ENCODE measurements at regions not wholly inside any gene's neighbourhood (a gene's known extent, or its start where the extent isn't known, plus 50 kb on each side); places are given as distances from the start of the nearest gene placed in this dataset.

DNA sequence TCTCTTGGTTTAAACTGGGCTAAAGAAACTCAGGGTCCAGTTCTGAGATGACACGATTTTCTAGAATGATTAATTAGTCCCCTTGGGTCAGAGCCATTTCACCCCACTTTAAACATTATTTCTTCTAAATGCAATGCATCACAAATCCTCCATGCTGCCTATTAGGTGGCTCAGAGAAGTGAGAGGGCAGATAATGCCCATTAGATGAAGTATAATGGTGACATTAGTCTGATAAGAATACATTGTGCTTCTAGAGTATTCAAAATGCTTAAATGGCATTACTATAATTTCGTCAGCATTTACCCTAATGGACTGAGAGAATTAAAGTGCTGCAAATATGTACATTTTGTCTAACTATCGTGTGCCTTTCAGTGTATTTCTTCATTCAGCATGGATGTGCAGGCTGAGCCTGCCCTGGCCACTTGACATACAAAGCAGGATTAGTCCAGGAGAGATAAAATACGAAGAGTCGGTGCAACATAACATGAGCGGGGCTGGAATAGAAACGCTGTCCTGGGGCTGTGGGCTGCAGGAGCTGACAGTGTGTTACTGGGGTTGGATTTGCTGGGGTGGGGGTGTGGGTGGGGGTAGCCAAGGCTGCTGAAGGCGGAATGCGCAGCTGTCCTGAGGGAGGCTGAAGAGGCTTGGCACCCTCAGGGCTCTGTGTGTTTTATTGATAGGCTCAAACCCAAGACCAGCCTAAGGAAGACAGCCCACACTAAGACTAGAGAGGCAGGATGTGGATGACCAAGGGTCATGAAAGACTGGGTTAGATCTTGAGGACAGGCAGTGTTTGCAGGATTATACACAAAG lies 52.8 kb upstream of the KLF6 start:
- CTCF ChIA-PET: no interaction called here
- no peaks in the 10 kb centered on the region for H3K27me3 ChIP-seq (ENCODE audit: insufficient read depth, low read length, poor library complexity, severe bottlenecking)
- no peaks in the 10 kb centered on the region for H3K27me3 Mint-ChIP-seq
- POLR2A ChIA-PET: interaction anchor here (1.5 kb wide), 1 partner anchor 9 kb away, joined by 3 read pairs; no protein-coding TSS in a partner anchor
- peaks cover 3% of the 10 kb centered on the region for H3K4me1 ChIP-seq (ENCODE audit: insufficient read depth, low read length)
- H3K27ac ChIP-seq (ENCODE audit: low read depth, low read length): no peak overlapping the region
- no peaks in the 10 kb centered on the region for H3K36me3 ChIP-seq (ENCODE audit: insufficient read depth, low read length)
- H3K9me3 Mint-ChIP-seq: no peaks in the 10 kb centered on the region
- no peak for DNase-seq
- peak overlapping the region in 1 of 8 donors; percentile 5 for H3K27ac Mint-ChIP-seq
- H3K9me3 ChIP-seq (ENCODE audit: low read length): no peaks in the 10 kb centered on the region
- H3K36me3 Mint-ChIP-seq: no peaks in the 10 kb centered on the region
- H3K4me1 Mint-ChIP-seq: peaks cover 15 to 38% (median 20%) of the 10 kb centered on the region in 3 donors
- no peak overlapping the region for H3K4me3 Mint-ChIP-seq
- H3K4me3 ChIP-seq (ENCODE audit: low read length): no peak overlapping the region

DNA sequence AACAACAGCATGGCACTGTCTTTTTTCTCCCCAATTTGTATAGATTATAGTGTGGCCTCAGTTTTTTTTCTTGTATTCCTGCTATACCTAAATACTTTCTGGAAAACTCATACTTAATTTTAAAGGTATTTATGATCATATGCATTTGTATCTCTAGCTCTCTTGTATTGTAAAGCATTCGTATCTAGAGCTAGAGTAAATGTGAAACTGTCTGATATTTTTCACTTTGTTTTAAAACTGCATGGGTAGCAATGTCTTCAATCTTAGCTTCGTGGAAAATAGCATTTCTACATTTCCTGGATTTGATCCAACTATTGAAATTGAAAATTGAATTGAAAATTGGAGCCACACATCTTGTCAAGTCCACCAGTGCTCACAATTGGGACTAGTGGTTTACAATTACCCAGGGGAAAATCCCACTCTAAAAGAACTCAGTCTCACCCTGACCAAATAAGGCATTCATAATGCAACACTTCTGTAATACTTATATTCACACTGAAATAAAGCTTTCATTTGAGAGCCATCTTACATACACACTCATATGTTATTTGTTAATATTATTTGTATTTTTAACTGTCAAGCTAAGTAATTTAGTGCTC lies 51.3 kb upstream of the KLF6 start:
- H3K27ac ChIP-seq (ENCODE audit: low read depth, low read length): no peak overlapping the region
- H3K9me3 ChIP-seq (ENCODE audit: low read length): no peaks in the 10 kb centered on the region
- H3K36me3 ChIP-seq (ENCODE audit: insufficient read depth, low read length): no peaks in the 10 kb centered on the region
- Mint-ChIP-seq H3K27me3 (no peaks in the 10 kb centered on the region), H3K4me1 (peaks cover 15 to 51% (median 20%) of the 10 kb centered on the region in 3 donors), H3K27ac (peak overlapping the region in 7 of 8 donors; percentile 0 to 62 (median 40)), H3K9me3 (no peaks in the 10 kb centered on the region), H3K4me3 (peak overlapping the region in 4 of 7 donors; percentile 14 to 77 (median 23)), H3K36me3 (no peaks in the 10 kb centered on the region)
- ChIA-PET POLR2A (interaction anchor here (0.7 to 1.5 kb wide), 4 partner anchors 15 to 296 kb away, joined by 3 to 9 read pairs (median 4); partner anchors contain the start of gene KLF6), CTCF (interaction anchor here (1.1 to 1.4 kb wide), 3 partner anchors 50 to 821 kb away, joined by 3 read pairs; no protein-coding TSS in a partner anchor)
- no peak for DNase-seq
- no peak overlapping the region for H3K4me3 ChIP-seq (ENCODE audit: low read length)
- peaks cover 3% of the 10 kb centered on the region for H3K4me1 ChIP-seq (ENCODE audit: insufficient read depth, low read length)
- no peaks in the 10 kb centered on the region for H3K27me3 ChIP-seq (ENCODE audit: insufficient read depth, low read length, poor library complexity, severe bottlenecking)

GRCh38 chr10:3835770-3836169 lies 50.8 kb upstream of the KLF6 start:
- peak overlapping the region in 6 of 7 donors; percentile 12 to 77 (median 23) for H3K4me3 Mint-ChIP-seq
- CTCF ChIA-PET: interaction anchor here (1.1 to 1.4 kb wide), 3 partner anchors 50 to 821 kb away, joined by 3 read pairs; no protein-coding TSS in a partner anchor
- DNase-seq: no peak
- H3K4me1 Mint-ChIP-seq: peaks cover 15 to 54% (median 20%) of the 10 kb centered on the region in 3 donors
- no peaks in the 10 kb centered on the region for H3K9me3 Mint-ChIP-seq
- Histone ChIP-seq H3K4me1 (ENCODE audit: insufficient read depth, low read length) (peaks cover 3% of the 10 kb centered on the region), H3K27ac (ENCODE audit: low read depth, low read length) (no peak overlapping the region), H3K4me3 (ENCODE audit: low read length) (no peak overlapping the region), H3K36me3 (ENCODE audit: insufficient read depth, low read length) (no peaks in the 10 kb centered on the region), H3K9me3 (ENCODE audit: low read length) (no peaks in the 10 kb centered on the region), H3K27me3 (ENCODE audit: insufficient read depth, low read length, poor library complexity, severe bottlenecking) (no peaks in the 10 kb centered on the region)
- H3K36me3 Mint-ChIP-seq: no peaks in the 10 kb centered on the region
- POLR2A ChIA-PET: interaction anchor here (0.7 to 1.5 kb wide), 4 partner anchors 16 to 296 kb away, joined by 3 to 9 read pairs (median 4); partner anchors contain the start of gene KLF6
- H3K27me3 Mint-ChIP-seq: no peaks in the 10 kb centered on the region
- H3K27ac Mint-ChIP-seq: peak overlapping the region in 6 of 8 donors; percentile 29 to 62 (median 56)

- DNase-seq: no peak
- ChIA-PET POLR2A (no interaction called here), CTCF (no interaction called here)
- Histone ChIP-seq H3K27me3 (ENCODE audit: insufficient read depth, low read length, poor library complexity, severe bottlenecking) (no peaks in the 10 kb centered on the region), H3K9me3 (ENCODE audit: low read length) (no peaks in the 10 kb centered on the region), H3K27ac (ENCODE audit: low read depth, low read length) (no peak overlapping the region), H3K4me3 (ENCODE audit: low read length) (no peak overlapping the region), H3K4me1 (ENCODE audit: insufficient read depth, low read length) (peaks cover 3% of the 10 kb centered on the region), H3K36me3 (ENCODE audit: insufficient read depth, low read length) (no peaks in the 10 kb centered on the region)
- peaks cover 15 to 62% (median 20%) of the 10 kb centered on the region in 3 donors for H3K4me1 Mint-ChIP-seq
- H3K36me3 Mint-ChIP-seq: no peaks in the 10 kb centered on the region
- H3K27me3 Mint-ChIP-seq: no peaks in the 10 kb centered on the region
- H3K9me3 Mint-ChIP-seq: no peaks in the 10 kb centered on the region
- H3K27ac Mint-ChIP-seq: no peak overlapping the region
- no peak overlapping the region for H3K4me3 Mint-ChIP-seq
Observed at GRCh38 chr10:3834947-3835346, 49.9 kb upstream of the KLF6 start.

Data from CD8-positive, alpha-beta memory T cell (primary cell).